ENCODE measurements at regions not wholly inside any gene's neighbourhood (a gene's known extent, or its start where the extent isn't known, plus 50 kb on each side); places are given as distances from the start of the nearest gene placed in this dataset.

- TF ChIP-seq CTCF (IDR thresholded peaks at IDR 0.05) (no peak), POLR2A (IDR thresholded peaks at IDR 0.05) (no peak)
Observed at GRCh38 chr2:82139979-82140611, 1835.5 kb upstream of the LRRTM1 start.

Data from breast epithelium (tissue), 3 donors.